Cortex of kidney (tissue), 1 donor: ENCODE measurements at regions not wholly inside any gene's neighbourhood (a gene's known extent, or its start where the extent isn't known, plus 50 kb on each side); places are given as distances from the start of the nearest gene placed in this dataset.

ENCODE experiments used
- DNase-seq: peaks from one replicate; lab custom pipeline; 2025; lab: John Stamatoyannopoulos, UW

DNA sequence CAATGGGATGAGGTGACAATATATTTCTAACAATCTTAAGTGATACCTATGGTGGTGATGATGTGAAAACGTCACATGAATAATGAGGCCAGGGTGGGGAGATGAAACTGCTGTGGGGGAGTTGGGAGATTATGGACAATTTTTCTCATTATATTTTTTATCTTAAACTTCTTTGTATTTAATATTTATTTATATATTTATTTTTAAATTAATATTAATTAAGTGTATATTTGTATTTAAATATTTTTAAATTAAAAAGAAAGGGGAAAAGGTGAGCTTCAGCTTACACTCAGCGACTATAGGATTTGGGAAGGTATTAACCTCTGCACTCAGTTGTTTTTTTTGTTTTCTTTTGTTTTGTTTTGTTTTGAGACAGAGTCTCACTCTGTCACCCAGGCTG, 158.7 kb downstream of the PSMG1 start:
- DNase-seq, result no peak

DNA sequence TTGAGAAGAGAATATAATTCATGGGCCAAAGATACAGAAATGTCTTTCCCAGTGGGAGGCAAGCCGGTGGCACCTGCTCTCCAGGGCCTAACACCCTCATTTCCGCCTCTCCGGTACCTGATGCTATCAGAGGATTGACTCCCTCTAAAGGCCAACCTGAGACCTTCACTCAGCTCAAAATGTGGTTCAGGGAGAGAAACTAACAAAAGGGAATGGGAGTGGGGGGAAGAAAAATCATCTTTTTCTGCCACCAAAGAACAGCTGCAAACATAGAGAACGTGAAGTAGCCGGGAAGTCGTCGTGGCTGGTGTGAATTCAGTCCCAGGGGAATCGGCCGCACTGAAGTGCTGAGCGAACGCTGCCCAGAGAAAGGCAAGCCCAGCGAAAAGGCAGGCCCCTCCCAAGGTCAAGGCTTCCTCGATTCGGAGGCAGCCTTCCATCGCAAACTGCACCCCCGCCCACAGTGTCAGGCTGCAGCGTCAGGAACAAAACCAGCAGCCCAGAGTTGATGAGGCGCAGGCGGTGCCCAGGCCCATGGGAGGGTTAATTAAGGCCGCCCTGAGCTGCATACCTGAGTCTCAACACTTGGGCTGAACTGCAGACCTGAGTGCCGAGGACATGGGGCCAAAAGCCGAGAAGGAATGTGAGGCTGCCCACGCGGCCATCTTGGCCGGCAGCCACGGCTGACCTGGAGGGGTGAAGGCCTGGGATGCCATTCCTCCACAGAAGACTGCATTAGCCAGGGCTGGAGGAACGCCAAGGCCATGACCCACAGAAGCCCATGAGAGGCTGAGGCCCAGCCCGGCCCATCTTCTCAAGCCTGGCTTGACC, 160.2 kb downstream of the PSMG1 start:
- DNase-seq, result peak; percentile 49

DNA sequence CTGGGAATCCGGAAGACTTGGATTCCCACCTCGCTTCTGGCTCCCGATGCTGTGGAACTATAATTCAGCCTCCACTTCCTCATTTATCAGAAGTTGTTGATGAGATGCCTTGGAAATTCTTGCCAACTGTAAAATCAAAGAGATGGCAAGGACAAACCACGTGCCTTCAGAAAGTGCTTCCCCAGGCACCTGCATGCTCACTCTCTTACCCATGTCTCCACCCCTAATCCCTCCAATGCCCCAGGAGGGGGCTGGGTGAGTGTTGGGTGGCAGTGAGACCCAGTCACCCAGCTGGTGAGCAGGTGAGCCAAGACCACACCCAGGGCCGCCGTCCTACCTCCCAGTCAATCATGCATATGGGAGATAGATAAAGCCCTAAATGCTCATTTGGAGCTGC, 160.8 kb downstream of the PSMG1 start:
- no peak for DNase-seq

DNA sequence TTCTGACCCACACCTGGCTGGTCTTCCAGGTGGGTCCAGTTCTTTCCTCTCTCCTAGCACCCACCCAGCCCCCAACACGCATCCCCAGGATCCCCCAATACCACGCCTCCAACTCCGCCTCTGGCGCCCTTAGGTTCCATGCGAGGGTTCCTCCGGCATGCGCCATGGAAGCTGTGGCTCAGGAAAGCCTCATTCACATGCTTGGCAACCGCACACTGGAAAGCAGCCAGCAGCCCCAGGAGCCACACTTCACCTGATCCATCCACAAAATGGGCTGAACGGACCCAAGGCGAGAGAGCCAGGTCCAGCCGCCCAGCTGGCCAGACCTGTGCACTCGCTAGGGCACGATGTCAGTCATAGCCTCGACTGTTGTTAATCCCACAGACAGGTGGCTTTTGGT, 161.2 kb downstream of the PSMG1 start:
- no peak for DNase-seq

DNA sequence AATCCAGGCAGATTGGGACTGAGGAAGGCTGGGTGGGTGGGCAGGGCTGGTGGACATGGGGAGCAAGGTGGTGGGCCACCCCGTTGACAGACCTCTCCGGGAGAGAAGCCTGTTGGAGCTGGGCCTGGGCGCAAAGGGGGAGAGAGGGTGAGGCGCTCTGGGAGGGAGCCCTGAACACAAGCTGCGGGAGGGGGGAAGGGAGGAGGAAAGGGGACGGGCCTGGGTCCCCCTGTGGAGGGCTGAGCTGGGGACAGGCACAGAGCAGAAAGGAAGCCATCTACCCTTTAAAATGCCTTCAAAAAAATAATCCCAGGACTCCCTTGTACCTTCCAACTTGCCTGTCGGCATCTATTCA, 161.8 kb downstream of the PSMG1 start:
- DNase-seq, result no peak

DNA sequence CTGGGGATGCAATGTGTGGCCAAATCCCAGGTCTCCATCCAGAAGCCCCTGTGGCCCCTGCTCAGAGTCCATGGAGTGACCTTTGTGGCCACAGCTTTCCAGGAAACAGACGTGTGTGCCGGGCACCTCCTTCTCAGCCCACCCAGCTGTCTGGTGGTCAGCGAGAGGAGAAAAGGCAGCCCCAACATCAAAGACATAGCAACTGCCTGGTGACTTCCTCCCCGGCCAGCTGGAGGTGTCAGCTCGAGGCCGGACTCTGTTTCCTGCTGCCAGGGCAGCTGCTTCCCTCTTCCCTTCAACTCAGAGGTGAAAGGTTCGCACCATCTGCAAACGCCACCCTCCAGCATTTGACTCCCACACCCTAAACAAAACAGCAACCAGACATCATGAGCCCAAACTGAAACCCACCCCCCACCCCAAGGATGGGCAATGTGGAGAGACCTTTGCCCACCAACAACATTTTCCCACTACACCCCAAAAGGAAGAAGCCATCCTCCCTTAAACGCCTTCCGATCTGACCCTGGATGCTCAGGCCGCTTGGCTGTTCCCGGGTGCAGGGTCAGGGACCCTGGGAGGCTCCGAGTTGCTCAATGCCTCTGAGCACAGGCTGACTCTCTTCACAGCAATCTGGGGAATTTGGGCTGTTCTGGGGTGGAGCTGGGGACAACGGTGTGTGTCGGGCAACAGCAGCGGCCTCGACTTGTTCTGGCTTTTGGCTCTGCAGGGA, 162.3 kb downstream of the PSMG1 start:
- DNase-seq, result no peak

DNA sequence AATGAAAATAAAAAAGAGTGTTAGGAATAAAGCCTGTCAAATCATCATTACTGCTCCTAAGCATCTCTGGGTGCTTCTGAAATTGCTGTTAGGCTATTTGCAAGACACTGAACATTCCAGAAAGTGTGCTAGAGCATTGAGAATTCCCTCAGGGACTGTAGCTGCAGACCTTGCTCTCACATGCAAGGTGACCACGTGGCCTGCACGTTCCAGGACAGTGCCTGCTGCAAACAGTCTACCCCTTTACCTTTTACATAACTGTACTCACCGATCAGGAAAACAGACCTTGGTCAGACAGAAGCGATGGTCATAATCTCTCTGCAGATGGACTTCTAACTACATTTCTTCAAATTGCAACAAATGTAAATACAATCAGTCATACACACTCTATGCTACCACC, 164.5 kb downstream of the PSMG1 start:
- no peak for DNase-seq

DNA sequence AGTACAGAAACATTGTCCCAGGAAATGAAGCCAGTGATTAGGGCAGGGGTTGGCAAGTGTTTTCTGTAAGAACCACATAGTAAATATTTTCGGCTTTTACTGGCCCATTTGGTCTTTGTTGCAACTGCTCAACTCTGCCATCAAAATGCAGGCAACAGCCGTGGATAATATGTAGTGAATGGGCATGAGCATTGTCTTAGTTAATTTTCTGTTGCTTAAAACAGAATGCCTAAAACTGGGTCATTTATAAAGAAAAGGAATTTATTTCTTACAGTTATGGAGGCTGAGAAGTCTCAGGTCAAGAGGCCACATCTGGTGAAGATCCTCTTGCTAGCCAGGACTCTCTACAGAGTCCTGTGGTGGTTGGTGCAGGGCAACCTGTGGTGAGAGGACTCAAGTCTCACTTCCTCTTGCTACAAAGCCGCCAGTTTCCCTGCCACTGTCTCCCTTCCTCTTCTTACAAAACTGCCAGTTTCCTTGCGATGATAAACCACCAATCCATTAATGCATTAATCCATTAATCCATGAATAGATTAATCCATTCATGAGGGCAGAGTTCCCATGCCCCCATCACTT, 166.4 kb downstream of the PSMG1 start:
- DNase-seq, result no peak

DNA sequence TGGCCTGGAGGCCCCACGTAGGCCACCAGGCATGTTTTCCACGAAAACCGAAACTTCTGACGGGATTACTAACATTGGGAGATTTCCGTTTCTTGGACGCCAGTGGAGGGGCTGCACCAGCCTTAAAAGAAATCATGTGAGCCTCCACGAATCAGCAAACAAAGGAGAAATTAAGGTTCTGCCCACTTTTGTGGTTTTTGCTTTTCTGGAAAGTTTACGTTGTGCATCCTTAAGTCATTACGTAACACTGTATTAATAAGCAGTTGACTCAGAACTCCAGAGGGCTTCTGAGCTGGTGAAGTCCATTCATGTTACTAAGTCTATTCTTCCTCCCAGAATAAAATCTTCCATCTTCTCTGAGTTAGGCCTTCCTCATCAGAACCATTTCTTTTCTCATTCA, 168.5 kb downstream of the PSMG1 start:
- DNase-seq, result no peak

DNA sequence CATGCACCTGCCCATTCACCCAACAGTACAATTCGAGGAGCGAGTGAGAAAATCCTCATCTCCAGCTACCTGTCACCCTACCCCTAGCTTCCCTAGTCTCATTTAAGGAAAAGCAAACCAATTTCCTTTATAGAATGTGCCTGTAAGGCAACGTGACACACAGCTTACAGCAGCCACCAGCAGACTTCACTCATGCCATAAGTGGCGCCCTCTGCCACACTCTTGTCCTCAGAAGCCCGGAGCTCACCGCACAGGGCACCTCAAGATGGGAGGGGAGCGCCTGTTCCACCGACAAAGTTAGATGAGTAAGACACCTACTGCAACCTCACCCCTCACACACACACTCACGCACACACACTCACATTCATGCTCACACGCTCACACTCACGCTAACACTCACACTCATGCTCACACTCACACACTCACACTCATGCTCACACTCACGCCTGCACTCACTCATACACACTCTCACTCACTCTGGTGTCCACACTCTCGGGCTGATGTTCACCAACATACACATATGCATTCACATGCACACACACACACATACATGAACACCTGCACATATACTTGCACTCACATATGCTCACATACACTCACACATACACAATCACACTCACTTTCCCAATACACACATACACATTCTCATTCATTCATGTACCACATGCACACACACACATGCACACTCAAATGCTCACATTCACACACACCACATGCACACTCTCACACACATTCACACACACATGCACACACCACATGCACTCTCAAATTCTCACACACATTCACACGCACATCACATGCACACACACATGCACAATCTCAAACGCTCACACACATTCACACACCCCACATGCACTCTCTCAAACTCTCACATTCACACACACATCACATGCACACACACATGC, 170.7 kb downstream of the PSMG1 start:
- no peak for DNase-seq

DNA sequence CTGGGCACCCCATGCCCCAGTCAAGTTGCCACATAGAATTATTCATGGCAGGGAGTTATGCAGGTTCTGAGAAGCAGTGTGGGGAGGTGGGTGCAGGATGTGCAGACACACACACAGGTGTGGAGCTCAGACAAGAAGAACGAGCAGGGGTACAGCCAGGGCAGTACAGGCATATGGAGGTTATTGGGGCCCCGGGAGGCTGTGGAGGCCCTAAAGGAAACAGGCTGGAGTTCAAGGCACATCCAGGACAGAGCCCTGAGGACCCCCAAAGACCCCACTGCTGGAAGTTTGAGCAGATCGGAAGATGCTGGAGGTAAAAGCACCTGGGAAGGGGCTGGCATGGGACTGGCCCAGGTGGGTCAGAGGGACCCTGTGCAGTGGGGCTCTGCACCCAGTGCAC, 171.3 kb downstream of the PSMG1 start:
- no peak for DNase-seq

DNA sequence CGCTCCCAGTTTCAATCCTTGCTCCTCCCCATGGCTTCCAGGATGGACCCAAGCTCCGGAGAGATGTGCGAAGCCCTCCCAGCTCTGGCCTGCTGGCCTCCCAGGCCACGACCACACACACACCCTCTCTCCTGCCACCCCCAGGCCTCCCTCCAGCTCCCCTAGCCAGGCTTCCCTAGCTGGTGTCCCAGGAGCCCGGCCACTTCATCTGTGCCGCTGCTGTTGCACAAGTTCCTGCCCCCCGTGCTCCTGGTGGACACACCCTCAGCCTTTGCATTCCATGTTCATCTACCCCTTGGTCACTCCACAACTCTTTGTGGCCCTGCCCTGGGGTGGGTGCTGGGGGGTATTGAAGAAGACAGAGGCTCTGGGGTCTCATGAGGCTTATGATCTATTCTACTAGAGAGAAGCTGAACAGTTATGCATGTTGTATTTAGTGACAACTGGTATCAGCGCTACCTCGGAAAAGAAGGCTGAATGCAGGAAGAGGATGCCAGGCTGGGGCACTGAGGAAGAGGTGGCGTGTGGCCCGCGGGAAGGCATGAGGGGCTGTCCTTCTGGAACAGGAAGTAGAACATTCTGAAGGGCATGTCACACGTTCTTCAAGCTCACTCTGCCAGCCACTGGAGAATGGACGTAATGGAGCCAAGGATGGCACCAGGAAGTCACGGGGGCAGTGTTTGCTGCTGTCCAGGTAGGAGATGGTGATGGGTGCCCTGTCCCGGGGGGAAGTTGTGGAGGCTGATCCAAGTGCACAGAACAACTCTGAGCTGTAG, 172.4 kb downstream of the PSMG1 start:
- DNase-seq, result no peak

DNA sequence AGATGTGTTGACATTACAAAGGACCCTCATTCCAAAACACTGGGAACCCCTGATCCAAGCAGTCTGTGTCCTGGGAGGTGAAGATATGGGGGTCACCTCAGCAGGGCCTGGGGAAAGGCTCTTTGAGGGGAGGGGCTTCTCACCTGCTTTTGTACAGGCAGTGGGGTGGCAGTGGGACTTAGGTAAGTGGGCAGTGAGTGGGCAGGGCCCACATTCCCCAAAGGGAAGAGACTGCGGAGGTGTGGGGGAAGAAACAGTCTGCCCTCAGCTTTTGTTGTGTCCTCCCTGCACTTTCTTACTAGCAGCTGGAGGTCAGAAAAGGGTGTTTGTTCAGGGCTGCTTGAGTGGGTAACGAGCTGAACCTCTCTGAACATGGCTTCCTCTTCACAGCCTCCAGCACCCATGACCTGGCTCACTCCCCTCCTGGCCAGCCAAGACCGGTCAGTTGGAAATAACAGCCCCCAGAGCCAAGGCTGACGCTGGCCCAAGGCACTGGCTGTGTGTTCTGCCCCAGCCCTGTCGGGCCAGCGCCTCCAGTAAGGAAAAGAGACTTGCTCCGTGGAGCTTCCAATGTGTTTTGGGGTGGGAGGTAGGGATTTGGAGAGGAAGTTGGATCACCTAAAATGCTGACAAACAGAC, 173.5 kb downstream of the PSMG1 start:
- DNase-seq, result no peak

DNA sequence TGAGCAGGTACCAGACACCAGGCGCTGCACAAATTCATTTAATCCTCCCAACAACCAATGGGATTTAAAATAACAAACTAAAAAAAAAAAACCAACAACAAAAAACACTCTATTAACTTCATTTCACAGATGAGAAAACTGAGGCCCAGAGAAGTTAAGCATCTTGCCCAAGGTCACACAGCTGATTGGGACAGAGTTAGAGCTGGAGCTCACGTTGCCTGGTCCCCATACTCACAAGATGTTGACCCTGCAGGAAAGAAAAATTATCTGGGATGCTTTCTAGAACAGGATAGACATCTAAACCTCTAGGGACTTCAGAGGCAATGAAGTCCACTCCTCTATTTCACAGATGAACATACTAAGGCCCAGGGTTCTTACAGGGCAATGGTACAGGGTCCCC, 175.3 kb downstream of the PSMG1 start:
- no peak for DNase-seq

DNA sequence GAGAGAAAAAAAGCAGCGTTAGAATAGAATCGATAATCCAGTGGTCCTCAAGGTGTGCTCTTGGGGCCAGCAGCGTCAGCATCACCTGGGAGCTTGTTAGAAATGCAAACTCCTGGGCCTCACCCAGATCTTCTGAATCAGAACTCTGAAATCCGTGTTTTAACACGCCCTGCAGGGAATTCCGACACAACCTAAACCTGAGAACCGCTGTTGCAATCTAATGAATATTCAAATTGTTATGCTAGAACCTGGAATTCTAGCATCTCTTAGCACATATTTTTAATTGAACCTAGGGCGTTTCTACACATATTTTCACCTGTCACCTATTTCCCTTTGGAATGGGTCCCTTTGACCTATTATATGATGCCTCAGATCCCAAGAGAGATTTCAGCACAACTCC, 175.7 kb downstream of the PSMG1 start:
- DNase-seq, result no peak

DNA sequence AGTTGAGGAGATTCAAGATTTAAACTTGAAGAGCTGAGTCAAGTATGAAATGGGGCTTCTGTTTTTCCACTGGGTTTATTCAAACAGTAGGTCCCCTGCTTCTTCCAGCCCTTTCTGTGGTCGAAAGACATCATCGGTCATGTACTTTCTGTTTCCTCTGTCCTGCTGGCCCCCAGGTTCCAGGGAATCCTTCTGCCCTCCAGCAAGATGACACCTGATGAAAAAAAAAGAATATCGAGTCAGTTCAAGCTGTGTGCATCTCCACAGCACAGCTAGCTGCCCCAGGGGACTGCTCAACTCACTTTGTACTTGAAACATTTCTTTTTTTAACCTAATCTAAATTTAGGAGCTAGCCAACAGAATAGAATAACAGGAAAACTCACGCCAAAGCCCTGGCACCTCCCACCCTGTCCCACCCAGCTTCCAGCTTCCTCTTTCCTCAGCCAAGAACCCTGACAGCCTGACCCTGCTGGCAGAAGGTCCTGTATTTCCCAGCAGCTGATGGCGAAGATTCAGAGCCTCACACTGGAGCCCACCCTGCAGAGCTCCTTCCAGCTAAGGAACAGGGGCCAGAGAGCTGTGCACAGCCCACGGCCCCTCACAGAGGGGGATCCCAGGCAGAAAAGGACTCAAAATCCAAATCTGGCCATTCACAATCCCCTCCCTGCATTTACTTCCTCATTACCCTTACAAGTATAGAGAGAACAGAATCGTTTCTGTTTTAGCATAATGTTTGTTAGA, 176.5 kb downstream of the PSMG1 start:
- DNase-seq, result no peak

DNA sequence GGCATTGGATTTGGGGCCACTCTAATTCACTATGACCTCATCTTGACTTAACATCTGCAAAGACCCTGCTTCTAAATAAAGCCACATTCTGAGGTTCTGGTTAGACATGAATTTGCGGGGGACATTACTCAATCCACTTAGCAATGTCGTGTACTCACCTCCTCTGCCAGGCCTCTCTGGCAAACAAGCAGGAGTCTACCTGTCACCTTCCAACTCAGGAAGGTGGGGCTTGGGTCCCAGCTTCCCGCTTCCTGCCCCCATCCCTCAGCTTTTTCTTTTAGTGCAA, 177.8 kb downstream of the PSMG1 start:
- no peak for DNase-seq

DNA sequence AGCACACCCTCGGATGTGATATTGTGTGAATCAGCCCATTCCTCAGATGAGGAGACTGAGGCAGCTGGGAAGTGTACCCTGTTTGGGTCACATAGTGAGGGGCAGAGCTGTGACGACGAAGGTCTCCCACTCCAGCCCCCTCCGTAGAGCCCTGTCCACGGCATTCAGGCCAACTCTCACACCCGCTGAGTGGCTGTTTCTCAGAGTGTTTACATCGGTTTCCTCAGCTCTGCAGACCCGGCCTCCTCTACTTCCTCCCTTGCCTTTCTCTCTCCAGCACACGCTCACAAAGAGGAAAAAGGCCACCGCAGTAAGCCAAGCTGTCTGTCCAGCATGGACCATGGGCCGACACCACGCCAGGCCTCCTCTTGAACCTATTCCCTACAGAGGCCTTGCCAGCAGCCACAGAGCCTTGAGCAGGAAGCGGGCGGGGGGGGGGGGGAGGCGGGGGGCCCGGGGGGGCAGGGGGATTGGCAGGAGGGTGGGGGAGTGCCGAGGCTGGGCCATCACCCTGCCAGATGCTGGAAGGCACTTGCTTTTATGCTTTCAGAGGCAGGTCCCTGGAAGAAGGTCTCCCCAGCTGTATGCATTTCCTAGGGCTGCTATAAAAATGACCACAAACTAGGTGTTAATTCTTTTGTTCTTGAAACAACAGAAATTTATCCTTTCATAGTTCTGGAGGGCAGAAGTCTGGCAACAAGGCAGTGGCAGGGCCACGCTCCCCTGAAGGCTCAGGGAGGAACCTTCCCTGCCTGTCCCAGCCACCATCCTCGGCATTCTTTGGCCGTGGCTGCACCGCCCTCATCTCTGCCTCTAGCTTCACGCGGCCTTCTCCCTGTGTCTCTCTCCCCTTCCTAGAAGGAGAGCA, 178.4 kb downstream of the PSMG1 start:
- no peak for DNase-seq

DNA sequence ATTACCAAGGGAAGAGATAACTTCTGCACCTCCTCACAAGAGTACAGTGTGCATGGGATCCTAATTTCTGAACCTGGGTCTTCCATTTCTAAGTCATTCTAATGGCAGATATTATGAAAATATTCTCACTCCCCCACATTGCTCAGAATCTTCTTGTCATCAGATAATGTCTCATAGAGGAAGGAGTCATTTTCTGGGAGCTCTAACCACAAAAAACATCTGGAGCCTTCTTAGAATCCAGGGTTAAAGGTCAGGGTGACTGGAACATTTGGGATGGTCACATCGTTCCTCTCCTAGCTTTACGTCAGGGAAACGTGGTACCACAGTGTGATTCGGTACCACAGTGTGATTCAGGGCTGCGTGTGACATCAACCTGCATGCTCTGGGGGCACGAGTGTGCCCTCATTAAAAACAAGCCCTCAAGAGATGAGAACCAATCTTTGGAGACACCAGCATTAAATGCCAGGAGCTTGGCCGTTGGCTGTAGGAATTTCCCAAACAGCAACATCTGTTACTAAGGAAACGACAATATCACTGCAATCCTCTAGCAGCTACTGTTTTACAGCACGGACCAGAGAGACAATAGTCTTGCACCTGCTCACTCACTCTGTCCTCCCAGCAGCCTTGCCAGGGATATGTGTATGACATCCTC, 179.1 kb downstream of the PSMG1 start:
- DNase-seq, result no peak
